HepG2 (cell line): ENCODE measurements at regions not wholly inside any gene's neighbourhood (a gene's known extent, or its start where the extent isn't known, plus 50 kb on each side); places are given as distances from the start of the nearest gene placed in this dataset.

ENCODE experiments used
- ATAC-seq: fragments of 200-7000 bp; cut with Tn5 transposase; 3 replicates; pipeline ENCODE4 v1.9.1; 2020; ENCODE audit warnings: mild to moderate bottlenecking, moderate library complexity
- BruUV-seq: library from RNA; stranded (reverse); fragments of 400-500 nt; replicated peaks from 2 replicates; lab custom pipeline; 2021; lab: Mats Ljungman, UMichigan
- CTCF ChIA-PET: fragments of 300-600 bp; formaldehyde crosslinking; extraction: SDS; loops from one replicate; lab custom pipeline; 2021; ENCODE audit warnings: low total read pairs, inconsistent platforms, low intra/inter-chr PET ratio; lab: Yijun Ruan, JAX
- POLR2A ChIA-PET: fragments of 350-600 bp; sonication (Branson Sonifier 250); formaldehyde crosslinking; loops from one replicate; lab custom pipeline; 2020; ENCODE audit warnings: antibody characterized with exemption, inconsistent platforms; lab: Yijun Ruan, JAX
- DNase-seq: peaks from one replicate; pipeline ENCODE4 v3.0.0-alpha.2; 2015; ENCODE audit warnings: low spot score
- FAIRE-seq: peaks from 3 replicates; lab custom pipeline; 2011; peaks lifted over from hg19 to GRCh38; lab: Jason Lieb, UNC
- H2AFZ ChIP-seq: one replicate; pipeline ENCODE4 v1.6.1; 2011; ENCODE audit warnings: low read length, inconsistent platforms
- H3K27ac ChIP-seq: fragments of 300-600 bp; 3 replicates; pipeline ENCODE4 v1.8.0; 2011; ENCODE audit warnings: mixed run types, mild to moderate bottlenecking, mixed read lengths, low read length, inconsistent platforms; ENCODE audit not compliant: insufficient read depth; ENCODE audit errors: extremely low read length
- H3K27me3 ChIP-seq, 2 experiments: fragments of 200-600 bp in 1 of 2; 2 replicates in 1 of 2; 3 replicates in 1 of 2; pipeline versions ENCODE4 v1.6.0 to v1.8.0; 2011; ENCODE audit warnings: low read length in 2 of 2, mild to moderate bottlenecking in 2 of 2, moderate library complexity in 2 of 2, inconsistent platforms in 1 of 2; ENCODE audit not compliant: insufficient read depth in 2 of 2, control insufficient read depth in 1 of 2
- H3K36me3 ChIP-seq, 2 experiments: fragments of 200-600 bp in 1 of 2; replicated peaks in 1 of 2; 2 replicates in 1 of 2; 3 replicates in 1 of 2; pipeline versions ENCODE4 v1.5.1 to v1.8.0; 2011; ENCODE audit warnings: low read length in 2 of 2, inconsistent platforms in 1 of 2; ENCODE audit not compliant: insufficient read depth in 2 of 2, control insufficient read depth in 1 of 2
- H3K4me1 ChIP-seq: 2 replicates; pipeline ENCODE4 v1.5.1; 2012; ENCODE audit warnings: low read length, inconsistent platforms; ENCODE audit not compliant: insufficient read depth
- H3K4me2 ChIP-seq: 2 replicates; pipeline ENCODE4 v1.6.0; 2011; ENCODE audit warnings: low read depth, low read length, inconsistent platforms
- H3K4me3 ChIP-seq, 3 experiments: fragments of 200-600 bp in 1 of 3; sonication (generic), shearing (Covaris generic) in 1 of 3; replicated peaks in 1 of 3; 2 replicates each; pipeline ENCODE4 v1.5.1; 2011 to 2016; ENCODE audit warnings: low read length in 3 of 3, inconsistent platforms in 2 of 3, low read depth in 2 of 3, mild to moderate bottlenecking in 2 of 3, control low read depth in 1 of 3, mixed read lengths in 1 of 3; ENCODE audit not compliant: insufficient read depth in 1 of 3
- H3K79me2 ChIP-seq: one replicate; pipeline ENCODE4 v1.6.1; 2011; ENCODE audit warnings: low read length, inconsistent platforms; ENCODE audit not compliant: insufficient read depth
- H3K9ac ChIP-seq: 2 replicates; pipeline ENCODE4 v1.6.0; 2011; ENCODE audit warnings: mild to moderate bottlenecking, low read depth, low read length, inconsistent platforms; ENCODE audit not compliant: insufficient read depth
- H3K9me3 ChIP-seq: 2 replicates; pipeline ENCODE4 v1.5.1; 2012; ENCODE audit warnings: mild to moderate bottlenecking, low read length
- H4K20me1 ChIP-seq: 2 replicates; pipeline ENCODE4 v1.6.0; 2011; ENCODE audit warnings: inconsistent platforms, mild to moderate bottlenecking, low read length, moderate library complexity; ENCODE audit not compliant: insufficient read depth
- FOXO1 ChIP-seq: sonication (generic); formaldehyde crosslinking; IDR thresholded peaks from 2 replicates; pipeline ENCODE4 v1.4.0; 2020; ENCODE audit warnings: missing genetic modification reagents
- HNF4G ChIP-seq, 2 experiments: sonication (generic) in 1 of 2; formaldehyde crosslinking in 1 of 2; IDR thresholded peaks; 2 replicates each; pipeline versions ENCODE4 v1.4.0 to v1.6.1; 2011 to 2020; ENCODE audit warnings: borderline replicate concordance in 2 of 2, low read depth in 2 of 2, mild to moderate bottlenecking in 2 of 2, low read length in 1 of 2, missing genetic modification reagents in 1 of 2, moderate library complexity in 1 of 2
- HNRNPL ChIP-seq: fragments of 200-400 bp; formaldehyde crosslinking; IDR thresholded peaks from 2 replicates; pipeline ENCODE4 v1.6.1; 2017; ENCODE audit warnings: mild to moderate bottlenecking, low read depth, low read length
- NCOA2 ChIP-seq: sonication (generic); formaldehyde crosslinking; IDR thresholded peaks from 2 replicates; pipeline ENCODE4 v1.8.0; 2022; ENCODE audit warnings: inconsistent platforms
- NR2F6 ChIP-seq, 2 experiments: IDR thresholded peaks; 2 replicates each; pipeline ENCODE4 v1.6.1; 2016; ENCODE audit warnings: antibody characterized with exemption in 1 of 2, mild to moderate bottlenecking in 1 of 2
- PITX1 ChIP-seq: sonication (generic); formaldehyde crosslinking; IDR thresholded peaks from 2 replicates; pipeline ENCODE4 v1.5.1; 2020; ENCODE audit warnings: mild to moderate bottlenecking, missing genetic modification reagents
- TARDBP ChIP-seq: sonication (generic); formaldehyde crosslinking; IDR thresholded peaks from 2 replicates; pipeline ENCODE4 v1.8.0; 2022; ENCODE audit warnings: mild to moderate bottlenecking, missing genetic modification reagents
- ZFP41 ChIP-seq: sonication (generic); formaldehyde crosslinking; IDR thresholded peaks from 2 replicates; pipeline ENCODE4 v1.4.0; 2020; ENCODE audit warnings: mild to moderate bottlenecking, missing genetic modification reagents, borderline replicate concordance
- ZNF101 ChIP-seq: sonication (generic); formaldehyde crosslinking; IDR thresholded peaks from 2 replicates; pipeline ENCODE4 v1.4.0; 2020; ENCODE audit warnings: mild to moderate bottlenecking, low read depth, missing genetic modification reagents, borderline replicate concordance
- ZNF136 ChIP-seq: sonication (generic); formaldehyde crosslinking; IDR thresholded peaks from 2 replicates; pipeline ENCODE4 v1.8.1; 2022; ENCODE audit warnings: low read depth, mild to moderate bottlenecking, moderate library complexity, missing genetic modification reagents
- ZNF468 ChIP-seq: sonication (generic); formaldehyde crosslinking; IDR thresholded peaks from 2 replicates; pipeline ENCODE4 v1.8.0; 2022; ENCODE audit warnings: mild to moderate bottlenecking, moderate library complexity, missing genetic modification reagents
- ZNF567 ChIP-seq: sonication (generic); formaldehyde crosslinking; IDR thresholded peaks from 2 replicates; pipeline ENCODE4 v1.8.1; 2023; ENCODE audit warnings: mild to moderate bottlenecking, missing genetic modification reagents, borderline replicate concordance
- ZNF776 ChIP-seq: sonication (generic); formaldehyde crosslinking; IDR thresholded peaks from 2 replicates; pipeline ENCODE4 v1.4.0; 2020; ENCODE audit warnings: mild to moderate bottlenecking, missing genetic modification reagents
- WGBS: methylation state at CpG from one replicate; pipeline ENCODE4 v1.1.6; 2017; ENCODE audit warnings: low lambda C conversion rate; 5-methylcytosine and 5-hydroxymethylcytosine counted together
- in situ Hi-C: cut with HindIII; loops from 2 replicates; pipeline ENCODE4 v1.10.0; 2017; ENCODE audit warnings: low pct_unique_long_range_greater_than_20kb; ENCODE audit not compliant: extremely low pct_ligation_motif_present
- intact Hi-C: fragments of 100-400 bp; cut with micrococcal nuclease; formaldehyde crosslinking; loops from one replicate; pipeline ENCODE4 v1.10.0; 2022; ENCODE audit not compliant: unreplicated experiment

DNA sequence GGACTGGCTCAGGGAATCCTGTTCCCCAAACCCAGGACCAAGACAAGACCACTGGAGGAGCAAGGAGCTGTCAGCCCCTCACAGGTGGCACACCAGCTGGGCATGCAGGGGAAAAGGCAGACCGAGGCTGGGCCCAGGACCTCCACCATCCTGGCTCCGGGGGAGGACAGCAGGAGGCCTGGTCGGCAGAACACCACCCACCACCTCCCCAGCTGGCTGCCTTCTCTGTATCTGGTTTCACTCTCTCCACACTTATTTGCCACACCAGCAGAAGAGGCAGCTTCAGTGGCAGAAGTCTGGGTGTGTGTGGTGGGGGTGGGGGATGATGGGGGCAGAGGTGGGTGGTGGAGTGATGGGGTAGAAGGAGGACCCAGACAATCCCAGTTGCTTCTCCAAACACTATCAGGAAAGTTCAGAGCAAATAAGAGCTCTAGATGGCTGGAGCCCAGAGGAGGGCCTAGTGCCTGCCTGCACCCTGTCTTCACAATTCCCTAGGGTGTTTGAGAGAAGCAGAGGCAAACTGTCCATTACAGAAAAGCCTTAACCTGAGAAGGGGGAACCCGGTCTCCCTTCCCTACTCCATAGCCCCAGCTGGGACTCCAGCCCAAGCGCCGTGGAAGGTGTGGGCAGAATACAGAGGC, 51.9 kb upstream of the CDON start (continued):
- TF ChIP-seq ZNF776 (no peak), NR2F6 (IDR thresholded peaks at IDR 0.05) (no peak), NR2F6 (CRISPR knock-in tag; IDR thresholded peaks at IDR 0.05) (0 out of 2 replicates have a peak, but pooled peaks have one; percentile 0), ZNF136 (CRISPR knock-in tag) (0 out of 2 replicates have a peak, but pooled peaks have one; percentile 43), HNRNPL (no peak), TARDBP (CRISPR knock-in tag) (no peak)

DNA sequence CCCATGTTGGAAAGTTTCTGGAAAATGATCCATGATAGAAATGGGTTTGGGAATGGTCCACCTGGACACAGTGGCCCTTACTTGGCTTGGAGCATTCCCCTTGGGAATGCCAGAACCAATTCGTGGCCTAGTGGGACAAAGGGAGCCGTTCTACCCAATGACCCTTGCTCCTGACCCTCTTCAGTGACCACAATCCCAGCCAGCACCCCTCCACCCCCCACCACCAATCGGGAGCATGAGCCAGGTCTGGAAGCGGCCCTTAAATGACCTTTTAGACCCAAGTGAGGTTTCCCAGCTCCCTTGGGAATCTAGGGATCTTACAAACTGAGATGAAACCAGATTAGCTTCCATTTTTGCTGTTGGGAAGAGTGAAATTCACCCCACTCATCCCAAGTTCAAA, 51.3 kb upstream of the CDON start:
- H3K9ac ChIP-seq, result peak overlapping the region; percentile 69
- TF ChIP-seq NCOA2 (CRISPR knock-in tag) (0 out of 2 replicates have a peak, but pooled peaks have one; percentile 4), HNF4G (IDR thresholded peaks at IDR 0.05; ENCODE audit: borderline replicate concordance, low read depth, low read length) (peak; percentile 23; the same call in 1 of the 2 replicates), HNF4G (CRISPR knock-in tag; IDR thresholded peaks at IDR 0.05; ENCODE audit: borderline replicate concordance, low read depth) (no peak), ZNF468 (CRISPR knock-in tag) (0 out of 2 replicates have a peak, but pooled peaks have one; percentile 13), ZNF567 (CRISPR knock-in tag) (no peak), ZNF101 (CRISPR knock-in tag) (no peak), FOXO1 (CRISPR knock-in tag) (no peak), ZFP41 (CRISPR knock-in tag) (no peak), PITX1 (CRISPR knock-in tag) (no peak)
- H3K4me2 ChIP-seq, result peak overlapping the region; percentile 89
- BruUV-seq, result no TSS peak
- intact Hi-C loops, result loop anchor here (2.0 kb wide), 2 partner anchors 31 to 51 kb away; partner anchors contain the start of gene CDON
- ATAC-seq, result no peak
- H3K79me2 ChIP-seq, result no peaks in the 10 kb centered on the region
- peak overlapping the region in 2 of 3 experiments; percentile 9 to 73; a peak in 3 of 6 replicates for H3K4me3 ChIP-seq
- no peaks in the 10 kb centered on the region for H4K20me1 ChIP-seq
- peaks cover 5 to 17% of the 10 kb centered on the region in 2 experiments; a peak in 2 of 5 replicates for H3K27me3 ChIP-seq
- no peak for FAIRE-seq
- no peaks in the 10 kb centered on the region for H3K9me3 ChIP-seq
- DNase-seq, result no peak
- H3K27ac ChIP-seq, result peak overlapping the region; percentile 2
- ChIA-PET CTCF (no interaction called here), POLR2A (interaction anchor here (0.6 to 5.2 kb wide), 16 partner anchors 10 to 98 kb away, joined by 3 to 40 read pairs (median 4); partner anchors contain the start of genes CDON and FAM118B)
- H2AFZ ChIP-seq, result peak overlapping the region; percentile 28
- no peaks in the 10 kb centered on the region for H3K36me3 ChIP-seq
- in situ Hi-C loops, result no loop called here
- peaks cover 74% of the 10 kb centered on the region for H3K4me1 ChIP-seq
- WGBS, result 4% methylated on average over 3 of the region's 4 CpGs
